GM21528 (cell line): ENCODE measurements at regions not wholly inside any gene's neighbourhood (a gene's known extent, or its start where the extent isn't known, plus 50 kb on each side); places are given as distances from the start of the nearest gene placed in this dataset.
"Not testable (repeated sequence)": the region's sequence is repeated elsewhere in the genome, so short reads cannot be mapped to it uniquely, and the experiment has no call there.

Source experiments
- ATAC-seq: cut with Tn5 transposase; IDR thresholded peaks from one replicate; pipeline ENCODE4 v1.9.1; 2021; ENCODE audit warnings: mild to moderate bottlenecking, moderate library complexity; ENCODE audit not compliant: unreplicated experiment, low FRiP score

DNA sequence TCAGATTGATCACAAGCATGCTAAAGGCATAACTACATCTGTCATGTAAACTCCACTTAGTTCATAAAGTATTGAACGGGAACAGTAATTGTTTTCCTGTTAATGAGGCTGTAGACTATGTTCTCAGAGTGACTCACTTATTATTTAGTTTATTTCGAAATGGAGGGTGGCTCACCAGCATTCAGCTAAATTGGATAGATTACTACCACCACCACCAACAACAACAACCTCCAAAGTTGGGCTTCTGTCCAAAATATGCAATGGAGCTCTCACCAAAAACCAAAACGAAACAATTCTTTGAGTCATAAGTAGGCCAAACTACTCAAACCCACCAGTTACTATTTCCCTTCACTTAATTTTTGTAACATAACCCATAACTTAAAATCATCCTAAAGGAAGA, 127.9 kb upstream of the NRBF2 start:
- ATAC-seq, result no peak

DNA sequence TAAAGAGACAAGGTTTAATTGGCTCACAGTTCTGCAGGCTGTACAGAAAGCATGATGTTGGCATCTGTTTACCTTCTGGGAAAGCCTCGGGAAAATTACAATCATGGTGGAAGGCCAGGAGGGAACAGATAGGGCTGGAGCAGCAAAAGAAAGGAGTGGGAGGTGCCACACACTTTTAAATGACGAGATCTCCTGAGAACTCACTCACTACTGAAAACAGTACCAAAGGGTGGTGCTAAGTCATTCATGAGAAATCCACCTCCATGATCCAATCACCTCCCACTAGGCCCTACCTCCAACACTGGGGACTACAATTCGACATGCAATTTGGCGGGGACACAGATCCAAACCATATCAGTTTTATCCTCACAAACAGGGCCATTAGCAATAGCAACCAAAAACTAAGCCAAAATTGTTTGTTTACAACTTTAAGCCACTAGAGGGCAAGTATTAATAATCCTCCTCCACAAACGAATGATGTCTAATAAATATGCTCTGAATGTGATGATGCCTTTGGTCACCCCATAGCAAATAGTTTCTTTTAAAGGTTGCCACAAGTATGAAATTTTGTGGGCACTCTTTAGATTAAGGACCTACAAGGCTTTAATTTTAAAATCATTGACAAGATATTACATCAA, 129.2 kb upstream of the NRBF2 start:
- ATAC-seq, result no peak

DNA sequence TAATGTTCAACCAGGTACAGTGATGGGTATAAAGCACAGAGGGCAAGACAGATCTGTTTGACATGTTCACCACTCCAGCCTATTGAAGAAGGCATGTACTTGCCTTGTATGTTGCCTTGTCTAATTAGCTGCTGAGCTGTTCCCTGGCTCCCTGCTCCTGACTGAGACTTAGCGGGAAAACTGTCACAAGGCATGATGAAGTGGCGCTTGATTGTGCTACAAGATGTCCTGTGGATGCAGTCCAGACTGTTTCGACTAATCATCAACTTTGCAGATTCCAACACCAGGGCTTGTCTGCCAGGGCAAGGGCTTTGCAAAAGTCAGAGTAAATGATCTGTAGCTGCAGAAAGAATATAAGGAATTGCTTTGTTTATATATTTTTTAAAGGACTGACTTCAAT, 136.2 kb upstream of the NRBF2 start:
- ATAC-seq, result no peak

DNA sequence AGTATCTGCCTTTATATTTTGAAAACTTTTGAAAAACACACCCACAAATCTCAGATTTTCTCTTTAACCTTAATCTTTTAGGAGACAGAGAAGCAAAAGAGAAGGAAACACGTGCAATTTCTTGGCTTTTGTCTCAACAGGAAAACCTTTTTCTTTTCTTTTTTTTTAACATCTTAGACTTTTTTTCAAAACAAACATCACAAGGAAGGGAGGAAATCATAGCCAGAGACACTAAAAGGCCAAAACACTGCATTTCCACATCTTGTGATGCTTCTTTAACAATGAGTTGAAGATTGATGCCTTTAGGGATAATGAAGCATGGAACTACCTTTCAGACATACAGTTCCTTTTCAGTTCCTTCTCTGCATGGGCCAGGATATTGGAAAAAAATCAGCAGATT, 136.6 kb upstream of the NRBF2 start:
- ATAC-seq, result no peak

DNA sequence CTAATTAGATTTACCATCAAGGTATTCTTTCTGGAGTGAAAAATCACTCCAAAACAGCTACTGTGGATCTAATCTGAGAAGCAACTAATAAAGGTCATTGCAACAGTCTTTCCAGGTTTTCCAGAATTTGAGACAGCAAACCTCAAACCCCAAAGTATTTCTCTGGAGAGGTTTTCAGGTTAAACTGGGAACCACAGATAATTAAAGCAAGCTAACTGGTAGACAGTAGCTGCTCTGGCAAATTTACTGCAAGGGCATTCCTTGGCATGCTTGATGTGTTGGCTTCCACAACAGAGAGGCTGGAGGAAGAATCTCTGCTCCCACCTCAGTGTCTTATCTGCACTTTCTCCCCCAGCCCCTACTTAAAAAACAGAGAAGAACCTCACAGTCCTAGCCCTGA, 140.0 kb upstream of the NRBF2 start:
- ATAC-seq, result no peak

DNA sequence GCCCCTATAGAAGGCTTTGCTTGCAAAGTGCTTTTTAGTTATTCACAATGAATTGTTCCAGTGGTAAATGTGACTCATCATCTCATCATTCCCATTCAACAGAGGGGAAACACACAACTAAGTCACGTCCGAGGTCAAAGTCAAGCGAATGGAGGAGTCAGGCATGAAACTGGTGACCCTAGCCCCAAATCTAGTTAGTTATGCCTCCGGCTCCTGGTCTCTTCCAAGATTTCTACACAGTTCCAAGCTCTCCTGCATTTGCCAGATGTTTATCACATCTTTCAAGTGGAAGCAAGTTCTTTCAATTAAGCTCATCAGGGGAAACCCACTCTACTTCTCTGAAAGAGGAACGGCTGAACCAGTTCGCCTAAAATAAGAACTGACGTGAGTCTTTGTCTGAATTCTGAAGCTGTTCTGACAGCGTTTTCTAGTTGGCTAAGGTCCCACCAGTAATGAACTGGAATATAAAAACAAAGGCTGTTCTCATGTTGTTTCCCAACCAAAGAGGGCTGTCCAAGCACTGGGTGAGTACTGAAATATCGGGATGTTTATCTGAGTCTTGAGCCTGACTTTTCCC, 140.9 kb upstream of the NRBF2 start:
- ATAC-seq, result no peak

DNA sequence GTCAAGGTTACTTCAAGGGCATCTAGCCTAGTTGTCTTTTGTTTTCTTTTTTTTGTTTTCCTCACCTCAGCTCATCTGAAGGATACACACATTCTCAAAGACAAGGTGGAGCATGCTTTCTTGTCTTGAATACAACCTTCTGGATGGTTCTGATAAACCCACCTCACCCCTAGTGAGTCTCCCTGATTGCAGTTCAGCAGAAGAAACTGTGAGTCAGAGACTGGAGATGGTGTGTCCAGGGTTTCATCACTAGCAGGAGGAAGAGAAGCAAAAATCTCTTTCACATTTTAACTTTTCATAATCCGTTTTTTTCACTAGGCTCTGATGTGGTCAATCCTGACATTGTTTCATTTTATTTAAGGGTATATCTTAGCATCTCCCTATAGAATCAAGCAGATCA, 143.0 kb upstream of the NRBF2 start:
- no peak for ATAC-seq

DNA sequence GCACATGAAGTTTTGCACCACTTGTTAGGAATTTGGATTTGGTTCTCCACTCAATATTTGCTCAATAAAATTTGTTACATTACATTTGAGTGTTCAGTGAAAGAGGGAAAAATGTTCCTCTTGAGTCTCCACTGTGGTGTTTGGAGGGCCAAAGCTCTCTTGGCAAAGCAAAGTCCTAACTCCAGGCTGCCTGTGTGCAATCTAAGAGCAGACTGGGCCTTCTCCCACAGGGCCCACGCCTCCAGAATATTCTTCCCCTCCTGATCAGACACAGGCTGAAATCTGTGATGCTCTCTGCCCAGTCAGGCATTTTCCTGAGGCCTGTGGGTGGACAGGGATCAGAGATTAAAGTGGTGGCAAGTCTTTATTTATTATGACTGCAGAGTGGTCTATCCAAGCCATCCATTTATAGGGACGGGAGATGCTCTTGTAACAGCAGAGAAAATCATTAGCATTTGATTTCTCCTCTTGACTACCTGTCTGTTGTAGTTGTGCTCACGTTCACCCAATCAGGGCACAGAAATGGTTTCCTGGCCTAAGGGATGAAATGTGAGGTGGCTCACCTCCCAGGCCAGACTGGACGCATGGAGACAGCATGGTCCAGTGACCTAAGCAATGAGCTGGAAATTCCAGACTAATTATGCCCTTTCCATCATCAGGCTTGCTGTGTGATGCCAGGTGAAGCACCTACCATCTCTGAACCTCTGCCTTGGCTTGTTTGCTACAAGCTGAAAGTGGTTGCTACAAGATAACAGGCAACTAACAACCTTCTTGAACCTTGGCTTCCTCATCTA, 147.1 kb upstream of the NRBF2 start:
- no peak for ATAC-seq

DNA sequence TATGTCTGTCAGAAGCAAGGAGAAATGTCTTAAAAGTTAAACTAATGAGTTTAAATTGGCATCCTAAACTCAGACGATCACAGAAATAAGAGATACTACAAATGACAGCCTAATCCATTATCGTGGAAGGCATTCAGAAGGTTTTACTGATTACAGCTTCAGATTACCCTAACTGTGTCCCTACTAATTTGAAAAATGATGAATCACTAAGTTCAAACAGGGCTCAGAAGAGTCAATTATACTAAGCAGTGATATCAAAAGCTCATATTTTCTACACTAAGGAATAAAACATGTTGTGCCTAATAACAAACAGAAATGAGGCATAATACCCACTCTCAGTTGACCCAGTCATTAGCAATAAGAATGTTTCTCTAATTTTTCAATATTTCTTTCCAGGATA, 152.0 kb upstream of the NRBF2 start:
- no peak for ATAC-seq

DNA sequence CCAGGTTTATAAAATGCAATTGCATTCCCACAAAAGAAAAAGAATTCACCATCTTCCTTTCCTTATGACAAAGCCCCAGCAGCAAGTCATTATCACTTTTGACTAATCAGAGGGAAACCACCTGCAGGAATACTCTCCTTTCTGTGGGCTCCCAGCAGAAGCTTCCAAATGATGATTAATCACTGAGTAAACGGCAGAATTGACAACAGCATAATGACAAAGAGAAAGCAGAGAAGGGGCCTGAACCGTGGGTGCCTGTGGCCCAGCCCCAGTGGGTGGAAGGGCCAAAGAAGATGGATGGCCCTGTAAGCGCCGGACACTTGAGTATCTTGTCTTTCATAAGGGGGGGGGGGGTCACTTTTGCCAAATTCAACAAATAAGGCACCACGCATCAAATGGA, 152.4 kb upstream of the NRBF2 start:
- no peak for ATAC-seq

DNA sequence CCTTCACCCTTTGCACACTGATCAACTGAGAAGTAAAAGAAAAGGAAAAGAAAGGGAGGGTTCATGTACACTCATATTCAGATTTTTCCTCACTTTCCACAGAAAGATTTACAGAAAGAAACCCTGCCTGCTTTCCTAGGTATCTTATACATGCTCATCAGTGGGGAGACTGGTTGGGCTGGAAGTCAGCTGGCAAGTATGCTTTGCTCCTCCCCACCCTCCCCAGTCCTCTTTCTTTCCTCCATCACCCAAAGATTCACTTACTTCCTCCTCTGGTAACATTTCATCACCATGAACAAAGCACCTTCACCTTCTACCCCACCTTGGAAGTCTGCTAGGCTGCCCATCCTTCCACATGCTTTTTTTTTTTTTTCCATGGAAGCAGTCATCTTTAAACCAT, 153.2 kb upstream of the NRBF2 start:
- ATAC-seq, result no peak

DNA sequence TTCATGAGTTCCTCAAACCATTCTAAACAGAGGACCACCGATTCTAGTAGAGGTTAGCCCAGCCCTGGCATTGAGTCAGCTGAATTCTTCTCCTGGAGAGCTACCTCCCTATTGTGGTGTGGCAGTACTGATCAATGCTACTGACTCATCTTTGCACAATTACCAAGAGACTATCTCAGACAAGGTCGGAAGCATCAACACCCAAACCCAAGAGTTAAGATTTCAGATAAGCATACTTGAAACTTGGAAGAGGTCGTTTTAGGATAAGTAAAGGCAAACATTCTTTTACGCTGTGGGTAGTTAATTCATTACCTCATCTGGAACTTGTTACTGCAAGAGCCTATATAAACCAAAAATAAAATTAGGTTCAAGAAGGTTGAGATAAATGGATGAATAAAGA, 154.6 kb upstream of the NRBF2 start:
- ATAC-seq, result no peak

DNA sequence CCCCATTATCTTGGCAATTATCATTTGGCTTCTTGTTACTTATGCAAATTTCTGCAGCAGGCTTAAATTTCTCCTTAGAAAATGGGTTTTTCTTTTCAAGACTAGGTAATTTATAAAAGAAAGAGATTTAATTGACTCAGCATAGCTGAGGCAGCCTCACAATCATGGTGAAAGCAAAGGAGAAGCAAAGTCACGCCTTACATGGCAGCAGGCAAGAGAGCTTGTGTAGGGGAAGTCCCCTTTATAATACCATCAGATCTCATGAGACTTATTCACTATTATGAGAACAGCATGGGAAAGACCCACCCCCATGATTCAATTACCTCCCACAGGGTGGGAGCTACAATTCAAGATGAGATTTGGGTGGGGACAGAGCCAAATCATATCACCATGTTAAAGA, 158.3 kb upstream of the NRBF2 start:
- not testable (repeated sequence) for ATAC-seq

DNA sequence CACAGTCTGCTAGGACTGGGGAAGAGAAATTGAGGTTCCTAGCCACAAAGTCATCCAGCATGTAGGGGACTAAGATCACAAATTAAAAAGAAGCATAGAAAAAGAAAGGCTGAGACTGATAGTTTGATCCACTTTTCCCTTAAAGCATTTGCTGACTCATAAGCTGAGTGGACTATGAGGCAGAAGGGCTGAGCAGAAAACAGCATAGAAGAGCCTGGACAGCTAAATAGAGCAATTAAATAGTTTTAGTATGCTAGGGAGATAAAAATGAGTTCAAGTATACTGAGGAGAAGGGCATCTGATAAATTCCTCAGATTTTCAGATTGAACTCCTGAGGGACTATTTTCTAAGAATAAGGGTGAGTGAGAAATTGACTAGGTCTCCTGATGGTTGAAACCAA, 155.9 kb upstream of the EGR2 start:
- ATAC-seq, result no peak

DNA sequence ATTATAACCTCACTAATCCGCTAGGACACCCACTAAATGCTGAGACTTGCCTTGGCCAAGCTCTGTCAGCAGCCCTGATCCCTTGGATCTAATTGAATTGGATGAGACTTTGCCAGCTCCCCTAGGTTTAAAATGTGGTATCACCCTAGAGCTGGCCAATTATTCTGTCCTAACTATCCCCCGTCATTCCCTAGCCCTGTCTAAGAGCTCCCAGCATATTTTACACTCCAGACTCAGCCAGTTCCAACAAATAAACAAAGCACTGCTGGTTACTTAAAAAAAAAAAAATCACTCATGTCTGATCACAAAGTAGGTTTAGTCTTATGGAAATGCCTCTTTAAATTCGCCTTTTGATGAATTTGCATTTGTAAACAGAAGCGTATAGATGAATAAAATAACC, 147.9 kb upstream of the EGR2 start:
- ATAC-seq, result no peak

DNA sequence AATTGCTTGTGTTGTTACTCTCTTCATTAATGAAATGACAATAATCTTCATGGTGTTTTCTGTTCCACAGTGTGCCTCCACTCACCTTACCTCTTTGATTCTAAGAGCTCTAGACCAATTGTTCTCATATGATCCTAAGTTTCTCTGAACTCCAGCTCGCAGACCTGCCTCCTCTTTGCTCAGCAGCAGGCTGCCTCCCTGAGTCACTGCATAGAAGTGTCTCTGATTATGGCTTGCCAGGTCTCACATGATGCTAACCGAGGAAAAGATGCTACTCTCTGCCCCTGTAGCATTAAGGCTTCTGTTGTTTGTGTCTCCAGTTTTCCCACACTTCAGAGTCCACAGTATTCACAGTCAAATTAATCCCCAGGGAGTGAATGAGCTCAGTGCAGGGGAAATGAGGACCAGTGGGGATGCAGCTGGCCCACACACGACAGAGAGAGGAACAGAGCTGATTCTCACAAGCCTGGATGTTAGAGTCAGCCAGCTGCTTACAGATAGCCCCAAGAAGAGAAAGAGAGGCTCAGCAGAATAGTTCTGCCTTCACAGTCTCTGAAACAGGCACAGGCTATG, 145.9 kb upstream of the EGR2 start:
- ATAC-seq, result no peak

DNA sequence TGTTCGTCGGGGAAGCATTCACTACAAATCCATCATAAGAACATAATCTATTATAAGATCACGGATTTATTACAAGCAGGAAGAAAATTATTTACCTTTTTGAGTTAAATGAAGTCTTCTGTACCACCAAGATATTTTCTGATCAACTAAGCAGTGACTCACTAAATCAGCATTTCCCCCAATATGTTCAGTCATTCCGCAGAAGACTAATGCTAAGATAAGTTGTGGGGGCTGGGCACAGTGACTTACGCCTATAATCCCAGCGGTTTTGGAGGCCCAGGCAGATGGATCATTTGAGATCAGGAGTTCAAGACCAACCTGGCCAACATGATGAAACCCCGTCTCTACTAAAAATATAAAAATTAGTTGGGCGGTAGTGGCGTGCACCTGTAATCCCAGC, 144.2 kb upstream of the EGR2 start:
- no peak for ATAC-seq

DNA sequence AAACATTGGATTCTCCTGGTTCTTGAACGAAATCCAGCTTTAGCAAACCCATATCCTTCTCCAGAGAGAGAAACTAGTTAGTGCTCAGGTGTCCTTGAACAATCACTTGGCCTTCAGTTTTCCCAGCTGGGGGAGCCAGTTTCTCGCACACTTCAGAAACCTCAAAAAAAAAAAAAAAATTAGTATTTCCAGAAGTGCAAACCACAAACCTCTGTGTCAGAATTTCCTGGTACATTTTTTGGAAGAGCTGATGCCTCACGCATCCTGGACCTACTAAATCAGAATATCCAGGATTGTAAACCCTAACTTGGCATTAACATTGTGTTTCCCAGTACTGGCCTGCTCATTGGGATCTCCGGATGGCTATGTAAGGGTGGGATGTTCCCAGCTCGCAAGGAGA, 143.4 kb upstream of the EGR2 start:
- no peak for ATAC-seq

DNA sequence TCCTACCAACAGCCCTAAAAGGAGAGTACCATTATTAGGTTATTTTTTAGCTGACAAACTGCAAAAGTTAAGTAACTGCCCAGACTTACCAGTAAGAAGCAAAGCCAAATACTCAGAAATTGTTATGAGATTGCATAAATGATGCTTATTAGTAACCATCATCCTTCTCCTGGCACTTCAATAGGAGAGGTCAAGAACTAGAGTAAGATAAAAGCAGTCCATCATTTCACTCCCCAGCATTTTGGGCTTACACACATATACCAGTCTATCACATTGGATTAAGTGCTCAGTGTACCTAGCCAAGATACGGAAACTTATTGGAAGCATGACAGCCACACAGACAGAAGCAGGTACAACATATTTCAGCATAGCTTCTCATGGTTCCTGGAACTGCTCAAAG, 142.8 kb upstream of the EGR2 start:
- no peak for ATAC-seq

DNA sequence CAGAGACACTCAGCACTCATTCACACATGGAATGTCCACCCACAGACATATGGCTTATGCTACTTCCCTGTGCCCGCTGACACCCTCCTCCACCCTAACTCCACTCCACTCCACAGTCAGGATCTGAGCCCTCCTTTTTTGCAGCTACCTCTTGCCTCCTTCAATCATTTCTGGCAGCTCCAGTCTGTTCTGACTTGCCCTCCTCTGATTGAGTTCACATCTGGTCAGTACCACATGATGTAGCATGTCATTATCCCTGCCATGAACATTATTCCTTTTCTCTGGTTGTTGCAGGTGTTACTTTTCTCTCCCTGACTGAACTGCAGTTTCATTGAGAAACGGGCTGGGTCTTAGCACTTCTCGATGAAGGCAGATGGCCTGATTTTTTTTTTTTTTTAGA, 130.1 kb upstream of the EGR2 start:
- no peak for ATAC-seq

DNA sequence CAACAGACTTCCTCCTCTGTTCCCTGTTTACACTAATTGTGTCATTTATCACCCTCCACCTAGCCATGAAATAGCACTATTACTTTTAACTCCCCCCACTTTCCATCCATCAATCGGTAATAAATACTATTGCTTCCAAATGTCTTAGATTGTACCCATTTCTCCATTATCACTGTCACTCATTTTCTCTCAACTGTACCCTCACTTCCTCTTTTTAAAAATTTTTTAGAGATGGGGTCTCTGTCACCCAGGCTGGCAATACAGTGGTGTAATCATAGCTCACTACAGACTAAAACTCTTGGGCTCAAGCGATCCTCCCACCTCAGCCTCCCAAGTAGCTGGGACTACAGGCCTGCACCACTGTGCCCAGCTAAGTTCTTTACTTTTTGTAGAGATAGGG, 123.5 kb upstream of the EGR2 start:
- no peak for ATAC-seq

DNA sequence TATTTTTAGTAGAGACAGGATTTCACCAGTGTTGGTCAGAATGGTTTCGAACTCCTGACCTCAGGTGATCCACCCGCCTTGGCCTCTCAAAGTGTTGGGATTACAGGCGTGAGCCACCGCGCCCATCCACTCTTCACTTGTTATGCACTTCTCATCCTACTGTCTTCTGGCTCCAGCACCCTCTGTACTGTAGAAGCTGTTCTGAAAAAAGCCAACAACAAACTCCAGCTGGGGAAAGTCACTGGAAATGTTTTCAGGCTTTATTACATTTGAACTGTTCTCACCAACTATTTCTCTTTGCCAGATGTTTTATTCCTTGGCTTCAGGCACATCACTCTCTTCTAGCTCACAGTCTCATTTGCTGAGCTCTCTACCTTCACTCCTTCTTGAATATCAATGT, 122.5 kb upstream of the EGR2 start:
- no peak for ATAC-seq
